Activated T-cell treated with anti-CD3 and anti-CD28 coated beads, Interleukin-2, amount 50 U/mL, for 48 hours (primary cell): ENCODE measurements at regions not wholly inside any gene's neighbourhood (a gene's known extent, or its start where the extent isn't known, plus 50 kb on each side); places are given as distances from the start of the nearest gene placed in this dataset.

Source experiments
- DNase-seq, 2 experiments: peaks; one replicate each; pipeline ENCODE4 v3.0.0-alpha.2; 2020

DNA sequence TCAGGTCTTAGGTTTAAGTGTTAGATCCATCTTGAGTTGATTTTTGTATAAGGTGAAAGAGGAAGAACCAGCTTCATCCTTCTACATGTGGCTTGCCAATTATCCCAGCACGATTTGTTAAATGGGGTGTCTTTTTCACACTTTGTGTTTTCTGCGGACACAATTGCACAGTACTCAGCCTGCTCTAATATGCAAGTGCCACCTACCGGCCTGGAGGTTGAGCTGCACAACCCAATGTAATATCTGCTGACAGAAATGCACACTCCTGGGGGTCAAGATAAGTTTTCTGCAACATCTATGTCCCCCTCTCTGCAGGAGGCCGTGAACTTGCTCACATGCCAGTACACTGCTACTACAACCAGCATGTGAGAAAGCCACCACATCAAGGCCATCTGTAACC, 791.9 kb upstream of the ROBO1 start:
- no peak for DNase-seq

DNA sequence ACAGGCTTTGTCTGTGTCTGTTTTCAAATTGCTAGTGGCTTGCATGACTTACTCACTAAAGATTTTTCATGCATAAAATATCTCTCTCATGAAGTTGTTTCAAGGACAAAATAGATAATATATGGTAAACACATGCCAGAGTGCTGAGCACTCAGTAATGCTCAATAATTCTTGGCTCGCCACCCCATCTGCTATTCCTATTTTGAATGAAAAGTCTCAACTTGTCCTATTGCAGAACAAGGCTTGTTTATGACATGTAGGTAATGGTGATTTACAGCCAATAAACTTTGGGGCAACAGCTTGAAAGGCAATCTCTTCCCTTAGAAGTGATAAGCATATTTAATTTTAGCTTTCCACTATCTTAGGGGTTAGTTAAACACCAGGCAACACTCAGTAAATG, 789.0 kb upstream of the ROBO1 start:
- no peak for DNase-seq

DNA sequence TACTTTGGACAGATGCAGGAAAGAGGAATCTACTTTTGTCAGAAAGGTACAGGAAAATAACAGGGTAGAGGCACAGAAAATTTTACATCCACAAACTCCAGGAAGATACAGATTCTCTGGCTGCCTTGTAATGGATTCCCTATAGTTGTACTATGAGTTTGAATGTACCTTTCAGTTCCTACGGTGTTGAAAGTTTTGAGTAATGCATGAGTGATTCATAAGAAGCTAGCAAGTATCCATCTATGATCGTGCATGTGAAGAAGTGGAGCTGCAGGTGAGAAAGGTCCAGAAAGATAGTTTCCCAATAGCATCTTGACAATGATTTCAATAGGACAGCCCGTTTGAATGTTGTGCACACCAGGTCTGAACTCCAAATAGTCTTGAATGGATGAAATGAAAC, 786.5 kb upstream of the ROBO1 start:
- no peak for DNase-seq

DNA sequence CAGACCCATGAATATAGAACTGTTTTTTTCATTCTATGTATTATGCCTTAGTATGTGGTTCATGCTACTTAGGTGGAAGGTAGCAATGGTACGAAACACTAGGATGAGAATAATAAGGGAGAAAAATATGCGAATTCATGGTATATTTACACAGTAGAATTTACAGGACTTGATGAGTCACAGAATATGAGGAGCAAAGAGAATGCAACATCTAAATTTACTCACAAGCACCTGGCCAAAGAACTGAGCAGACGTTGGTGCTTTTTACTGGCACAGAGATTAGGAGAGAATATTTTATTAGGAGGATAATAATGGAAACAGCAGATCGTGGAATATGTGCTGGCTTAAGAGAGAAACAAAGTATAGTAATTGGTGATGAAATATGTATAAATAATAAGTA, 785.4 kb upstream of the ROBO1 start:
- no peak for DNase-seq

DNA sequence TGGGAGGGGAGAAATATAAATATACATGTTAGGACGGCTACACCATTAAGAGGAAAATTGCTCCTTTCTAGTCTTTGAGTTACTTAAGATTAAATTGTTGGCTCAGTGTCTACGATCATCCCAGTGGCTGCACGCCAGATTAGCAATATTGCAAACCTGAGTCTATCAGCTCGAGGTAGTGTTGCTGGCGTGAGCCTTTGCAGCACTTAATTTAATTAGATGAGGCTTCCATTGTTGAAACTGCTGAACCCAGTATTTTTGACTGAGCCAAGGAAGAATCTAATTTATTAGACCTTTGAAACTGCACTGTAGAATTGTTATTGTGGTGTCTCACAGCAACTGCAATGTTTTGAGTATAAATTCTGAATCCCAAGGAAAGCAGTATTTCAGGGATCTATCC, 782.4 kb upstream of the ROBO1 start:
- DNase-seq, result no peak

DNA sequence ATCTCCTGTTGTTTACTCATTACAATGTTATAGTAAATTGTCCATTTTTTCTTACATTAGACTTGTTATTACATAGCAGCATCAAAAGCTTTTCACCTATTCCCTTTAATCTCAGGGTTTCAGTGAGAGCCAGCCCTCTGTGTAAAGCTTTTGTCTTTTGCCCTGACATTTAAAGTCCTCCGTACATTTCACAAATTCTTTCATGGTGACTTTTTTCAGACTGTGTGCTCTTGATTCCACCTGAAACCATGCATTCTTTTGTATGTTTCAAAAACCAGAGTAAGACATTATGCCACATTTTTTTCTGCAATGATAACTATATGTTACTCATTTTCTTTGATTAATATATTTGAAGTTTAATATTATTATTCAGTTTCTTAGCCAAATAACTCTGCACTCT, 781.4 kb upstream of the ROBO1 start:
- DNase-seq, result no peak

DNA sequence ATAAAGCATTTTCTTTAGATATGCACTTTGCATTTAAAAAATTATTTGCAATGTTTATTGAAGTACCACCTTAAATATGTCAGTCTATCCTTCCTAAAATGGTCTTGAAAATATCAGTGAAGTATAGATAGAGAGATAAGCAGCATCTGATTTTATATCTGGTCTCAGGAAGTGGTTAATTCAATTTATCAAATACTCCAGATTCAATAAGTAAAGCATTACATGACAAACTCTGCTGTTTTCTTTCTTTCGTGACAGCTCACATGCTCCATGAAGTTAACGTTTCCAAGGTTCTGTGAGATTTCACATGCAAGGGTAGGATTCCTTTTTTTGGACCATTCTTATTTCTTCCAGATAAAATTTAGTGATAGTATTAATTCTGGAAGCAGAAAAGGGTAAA, 775.4 kb upstream of the ROBO1 start:
- no peak for DNase-seq

DNA sequence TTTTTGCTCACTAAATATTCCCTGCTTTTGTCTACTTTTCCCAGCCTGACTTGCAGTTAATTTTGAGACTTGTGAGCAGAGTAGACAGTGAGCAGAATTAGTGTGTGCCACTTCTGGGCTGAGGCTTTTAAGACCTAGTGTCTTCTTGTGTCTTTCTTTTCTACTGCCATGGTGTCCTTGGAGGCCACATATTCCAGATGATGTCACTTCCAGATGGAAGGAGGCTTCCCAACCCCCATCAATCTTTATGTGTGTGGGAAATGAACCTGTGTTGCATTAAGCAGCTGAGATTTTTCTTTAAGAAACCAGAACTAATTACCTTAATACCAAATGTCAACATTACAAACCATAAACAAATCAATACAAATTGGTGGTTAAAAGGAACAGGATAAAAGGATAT, 774.7 kb upstream of the ROBO1 start:
- no peak for DNase-seq

DNA sequence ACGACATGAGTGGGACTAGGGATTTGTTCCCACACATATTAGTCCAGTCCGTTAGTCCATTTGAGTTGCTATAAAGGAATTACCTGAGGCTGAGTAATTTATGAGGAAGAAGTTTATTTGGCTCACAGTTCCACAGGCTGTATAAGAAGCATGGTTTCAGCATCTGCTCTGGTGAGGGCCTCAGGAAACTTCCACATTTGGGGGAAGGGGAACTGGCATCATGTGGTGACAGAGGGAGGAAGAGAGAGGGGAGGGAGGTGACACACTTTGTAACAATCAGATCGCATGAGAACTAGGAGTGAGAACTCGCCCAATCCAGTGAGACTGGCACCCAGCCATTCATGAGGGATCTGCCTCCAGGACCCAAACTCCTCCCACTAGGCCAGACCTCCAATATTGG, 769.9 kb upstream of the ROBO1 start:
- no peak for DNase-seq

DNA sequence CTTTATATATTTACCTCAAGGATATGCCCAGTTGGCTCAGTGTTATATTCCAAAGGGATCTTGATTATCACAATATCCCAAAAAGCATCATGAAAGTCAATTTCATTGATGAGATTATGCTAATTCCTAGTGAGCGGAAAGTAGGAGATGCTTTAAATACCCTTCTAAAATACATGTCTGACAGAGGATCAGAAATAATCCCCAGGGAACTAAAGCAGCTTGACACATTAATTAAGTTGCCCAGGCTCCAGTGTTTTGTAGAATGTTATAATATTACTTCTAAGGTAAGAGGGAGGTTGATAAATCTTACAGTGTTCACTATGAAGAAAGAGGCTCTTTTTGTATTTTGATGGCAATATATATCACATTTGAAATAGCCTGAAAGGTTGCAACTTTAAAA, 767.5 kb upstream of the ROBO1 start:
- no peak for DNase-seq

DNA sequence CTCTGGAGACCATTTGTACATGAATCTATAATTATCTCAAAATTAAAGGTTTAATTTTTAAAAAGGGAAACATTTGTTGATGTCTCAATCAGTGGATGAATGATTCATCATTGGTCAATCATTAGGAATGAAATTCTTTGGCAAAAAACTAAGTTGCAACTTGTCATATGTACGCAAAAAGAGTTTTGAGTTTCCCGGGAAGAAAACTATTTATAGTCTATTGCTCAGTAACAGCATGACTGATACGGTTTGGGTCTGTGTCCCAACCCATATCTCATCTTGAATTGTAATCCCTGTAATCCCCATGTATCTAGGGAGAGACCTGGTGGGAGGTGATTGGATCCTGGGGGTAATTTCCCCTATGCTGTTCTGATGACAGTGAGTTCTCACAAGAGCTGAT, 765.8 kb upstream of the ROBO1 start:
- no peak for DNase-seq

DNA sequence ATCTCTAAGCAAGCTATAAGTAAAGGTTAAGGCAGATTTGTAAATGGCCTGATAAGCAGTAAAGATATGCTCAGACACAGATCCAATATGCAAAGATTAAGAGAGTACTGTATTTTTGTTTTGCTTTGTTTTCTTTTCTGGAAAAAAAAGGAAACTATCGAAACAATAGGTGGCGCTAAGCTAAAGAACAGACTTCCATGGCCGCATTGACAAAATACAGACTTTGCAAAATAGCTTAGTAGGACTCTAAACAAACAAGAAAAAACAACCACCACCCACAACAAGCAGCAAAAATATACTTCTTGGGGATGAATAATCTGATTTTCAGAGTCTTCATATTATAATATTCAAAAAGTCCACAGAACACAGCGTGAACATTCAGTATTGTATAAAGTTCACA, 758.4 kb upstream of the ROBO1 start:
- no peak for DNase-seq

DNA sequence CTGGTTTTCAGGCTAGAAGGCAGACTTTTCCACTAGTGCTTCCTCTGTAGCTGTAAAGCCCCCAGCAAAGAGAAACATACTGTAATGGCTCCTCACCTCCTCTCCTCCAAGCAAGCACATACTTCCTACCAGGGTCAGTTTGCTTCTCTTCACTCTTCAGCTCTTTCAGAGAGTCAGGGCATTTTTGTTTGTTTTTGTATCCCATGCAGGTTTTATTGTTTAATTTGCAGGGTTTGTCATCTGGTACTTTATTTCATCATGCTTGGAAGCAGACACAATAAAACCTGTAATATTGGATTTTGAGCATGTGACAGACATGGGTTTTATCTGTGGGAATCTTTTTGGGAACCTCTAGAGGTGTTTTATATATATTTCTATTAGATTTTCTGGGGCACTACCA, 753.3 kb upstream of the ROBO1 start:
- no peak for DNase-seq

DNA sequence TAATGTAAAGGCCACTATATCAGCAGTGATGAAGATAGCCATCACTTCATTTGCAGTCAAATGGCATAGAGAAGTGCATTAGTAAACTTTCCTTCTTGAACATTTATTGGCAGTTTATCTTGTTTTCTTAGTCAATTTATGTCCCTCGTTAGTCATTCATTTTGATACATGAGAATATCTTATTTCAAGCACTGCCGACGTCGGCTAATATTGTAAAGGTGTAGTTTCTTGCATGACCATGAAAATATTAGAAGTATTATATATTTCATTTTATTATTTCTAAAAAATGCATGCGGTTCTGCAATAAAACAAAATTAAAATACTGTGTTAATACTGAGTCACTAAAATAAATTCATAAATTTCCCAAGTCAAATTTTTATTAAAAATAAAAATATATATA, 751.6 kb upstream of the ROBO1 start:
- DNase-seq, result no peak

DNA sequence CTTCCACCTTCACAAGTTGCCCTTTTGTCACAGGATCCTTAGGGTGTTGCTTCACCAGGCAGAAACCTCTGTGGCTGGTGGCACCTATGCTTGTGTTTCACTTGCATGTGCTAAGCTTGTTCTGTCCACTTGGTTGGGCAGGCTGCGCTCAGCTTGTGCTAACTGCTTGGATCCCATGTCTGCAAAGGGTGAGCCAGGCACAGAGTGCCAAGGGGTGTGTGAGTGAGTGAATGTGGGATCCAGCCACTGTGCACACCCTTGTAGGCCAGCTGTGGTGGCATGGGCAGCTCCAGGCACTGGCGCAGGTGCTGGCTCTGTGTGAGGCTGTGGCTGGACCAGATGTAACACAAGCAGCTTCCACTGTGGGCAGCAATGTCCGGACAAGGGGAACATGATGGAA, 728.7 kb upstream of the ROBO1 start:
- DNase-seq, result no peak

DNA sequence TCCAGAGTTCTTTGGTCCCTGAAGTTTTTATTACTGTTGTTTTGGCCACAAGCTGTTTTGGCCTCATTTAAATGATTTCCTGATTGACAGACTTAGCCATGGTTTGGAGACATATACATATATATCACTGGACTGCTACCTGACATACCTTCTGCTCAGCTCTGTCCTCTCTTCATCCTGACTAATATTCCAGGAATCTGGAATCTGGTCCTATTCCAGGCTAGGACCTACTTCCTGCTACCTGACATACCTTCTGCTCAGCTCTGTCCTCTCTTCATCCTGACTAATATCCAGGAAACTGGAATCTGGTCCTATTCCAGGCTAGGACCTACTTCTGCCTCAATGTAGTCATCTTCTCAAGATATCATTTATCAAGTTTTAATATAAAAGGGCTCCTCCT, 724.4 kb upstream of the ROBO1 start:
- no peak for DNase-seq

DNA sequence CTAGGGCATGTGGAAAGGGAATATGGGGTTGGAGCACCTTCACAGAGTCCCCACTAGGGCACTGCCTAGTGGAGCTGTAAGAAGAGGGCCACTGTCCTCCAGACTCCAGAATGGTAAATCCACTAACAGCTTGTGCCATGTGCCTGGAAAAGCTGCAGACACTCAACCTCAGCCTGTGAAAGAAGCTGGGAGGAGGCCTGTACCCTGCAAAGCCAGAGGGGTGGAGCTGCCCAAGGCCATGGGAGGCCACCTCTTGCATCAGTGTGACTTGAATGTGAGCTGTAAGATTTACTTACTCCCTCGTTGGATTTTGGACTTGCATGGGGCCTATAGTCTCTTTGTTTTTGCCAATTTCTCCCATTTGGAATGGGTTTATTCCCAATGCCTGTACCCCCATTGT, 705.2 kb upstream of the ROBO1 start:
- no peak for DNase-seq

DNA sequence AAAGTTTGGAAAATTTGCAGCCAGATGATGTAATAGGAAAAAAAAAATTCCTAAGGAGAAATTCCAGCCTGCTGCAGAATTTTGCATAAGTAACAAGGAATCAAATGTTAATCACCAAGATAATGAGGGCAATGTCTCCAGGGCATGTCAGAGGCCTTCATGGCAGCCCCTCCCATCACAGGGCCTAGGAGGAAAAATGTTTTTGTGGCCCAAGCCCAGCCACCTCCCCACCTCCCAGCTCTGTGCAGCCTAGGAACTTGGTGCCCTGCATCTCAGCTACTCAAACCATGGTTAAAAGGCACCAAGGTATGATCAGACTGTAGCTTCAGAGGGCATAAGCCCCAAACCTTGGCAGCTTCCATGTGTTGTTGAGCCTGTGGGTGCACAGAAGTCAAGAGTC, 704.7 kb upstream of the ROBO1 start:
- DNase-seq, result no peak

DNA sequence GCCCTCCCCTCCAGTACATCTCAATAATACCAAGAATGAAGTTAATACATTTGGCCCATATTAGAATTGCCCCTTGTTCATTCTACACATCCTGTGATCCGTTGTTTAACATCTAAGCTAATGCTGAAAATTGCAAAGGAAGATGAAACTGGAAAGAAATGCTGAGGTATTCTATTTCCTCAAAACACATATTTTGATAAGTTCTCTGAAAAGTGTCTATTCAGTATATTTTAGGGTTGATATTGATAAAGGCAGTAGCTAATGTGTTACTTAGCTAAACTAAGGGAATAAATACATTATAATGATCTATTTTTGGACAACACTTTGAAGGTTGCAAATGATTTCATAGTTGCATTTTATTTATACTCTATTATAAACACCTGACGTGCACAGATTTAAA, 702.6 kb upstream of the ROBO1 start:
- DNase-seq, result no peak

DNA sequence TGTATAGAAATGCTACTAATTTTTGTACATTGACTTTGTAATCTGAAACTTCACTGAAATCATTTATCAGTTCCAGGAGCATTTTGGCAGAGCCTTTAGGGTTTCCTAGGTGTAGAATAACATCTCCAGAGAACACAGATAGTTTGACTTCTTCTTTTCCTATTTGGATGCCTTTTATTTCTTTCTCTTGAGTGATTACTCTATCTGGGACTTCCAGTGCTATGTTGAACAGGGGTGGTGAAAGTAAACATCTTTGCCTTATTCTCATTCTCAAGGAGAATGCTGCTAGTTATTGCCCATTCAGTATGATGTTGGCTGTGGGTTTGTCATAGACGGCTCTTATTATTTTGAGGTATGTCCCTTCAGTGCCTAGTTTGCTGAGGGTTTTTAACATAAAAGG, 697.9 kb upstream of the ROBO1 start:
- no peak for DNase-seq

DNA sequence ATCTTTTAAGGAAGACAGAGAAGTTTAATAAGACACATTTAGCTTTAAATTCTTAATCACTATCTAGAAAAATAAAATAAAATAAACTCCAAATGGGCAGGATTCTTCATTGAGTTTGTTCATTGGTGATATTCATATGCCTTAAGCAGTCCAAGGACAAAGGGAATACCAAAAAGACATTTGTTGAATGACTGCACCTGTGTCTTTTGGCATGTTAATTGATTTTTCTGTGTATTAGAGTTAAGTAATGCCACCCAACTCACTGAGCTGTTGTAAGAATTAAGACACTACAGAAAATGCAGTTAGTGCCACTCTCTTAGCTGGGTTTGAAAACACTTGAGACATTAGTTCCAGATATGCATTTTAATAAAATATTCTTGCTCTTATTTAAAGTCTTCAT, 683.6 kb upstream of the ROBO1 start:
- DNase-seq, result no peak

DNA sequence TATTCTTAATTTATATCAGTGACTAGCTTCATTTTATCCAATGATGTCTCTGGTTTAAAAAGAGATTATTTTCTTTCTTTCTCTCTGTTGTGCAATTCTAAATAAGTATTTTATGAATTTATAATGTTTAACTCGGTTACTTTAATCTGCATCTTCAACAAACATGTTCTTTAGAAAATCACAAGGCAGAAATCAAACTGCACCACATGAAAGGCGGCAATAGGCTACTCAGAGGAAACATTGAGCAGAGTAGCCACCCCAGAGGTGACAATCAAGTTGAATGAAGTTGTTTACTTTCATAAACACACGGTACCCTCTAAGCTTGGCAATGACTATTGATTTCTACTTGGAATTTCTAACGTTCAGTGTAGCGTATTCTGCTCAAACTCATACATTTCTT, 677.8 kb upstream of the ROBO1 start:
- no peak for DNase-seq

DNA sequence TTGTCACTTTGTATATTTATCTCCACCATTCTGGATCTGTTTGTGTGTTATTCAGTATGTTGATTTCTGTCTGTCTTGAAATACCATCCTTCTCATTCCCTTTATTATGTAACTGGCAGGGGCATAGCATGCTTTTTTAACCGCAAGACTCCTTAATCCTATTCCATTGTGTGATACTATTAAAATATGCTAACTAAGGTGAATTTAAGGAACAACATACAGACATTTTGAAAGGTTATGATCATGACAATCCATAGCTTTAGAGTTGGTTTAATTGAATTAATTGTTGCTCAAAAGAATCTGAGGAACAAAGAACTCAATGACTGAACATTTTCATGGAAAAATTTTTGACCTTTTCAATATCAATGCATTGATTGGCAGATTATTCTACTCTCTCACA, 677.3 kb upstream of the ROBO1 start:
- DNase-seq, result no peak

DNA sequence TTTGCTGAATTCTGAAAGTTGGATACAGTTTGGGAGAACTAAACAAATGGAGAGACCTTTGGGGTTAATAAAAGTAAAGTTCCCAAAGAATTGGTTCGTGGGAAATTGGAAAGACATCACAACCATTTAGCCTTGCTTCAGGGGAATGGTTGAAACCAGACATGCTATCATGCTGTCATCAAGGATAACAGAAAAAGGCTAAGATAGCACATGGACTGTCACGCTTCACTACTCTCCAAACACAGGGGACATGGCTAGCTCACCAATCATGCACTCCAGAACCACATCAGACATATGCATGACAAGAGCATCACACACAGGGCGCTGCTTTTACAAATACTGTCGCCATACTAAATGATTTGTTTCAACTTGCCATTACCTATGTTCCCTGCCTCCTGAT, 671.7 kb upstream of the ROBO1 start:
- DNase-seq, result no peak

DNA sequence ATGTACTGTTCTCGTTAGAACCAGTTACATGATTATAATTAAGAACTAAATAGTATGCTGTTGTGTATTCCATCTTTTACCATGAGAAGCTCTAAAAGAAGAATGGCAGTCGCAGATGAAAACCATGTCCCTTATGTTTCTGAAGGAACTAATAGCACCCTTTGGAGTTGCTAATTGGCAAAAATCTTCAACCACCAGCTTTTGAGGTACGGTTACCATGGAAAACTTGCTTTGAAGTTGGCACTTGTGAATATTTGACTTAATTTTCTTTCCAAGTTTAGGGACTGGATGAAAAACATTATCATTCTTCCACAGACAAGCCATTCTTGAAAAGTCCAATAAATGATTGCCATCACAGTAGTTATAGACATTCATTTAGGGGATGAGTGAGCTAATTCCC, 666.6 kb upstream of the ROBO1 start:
- DNase-seq, result no peak

DNA sequence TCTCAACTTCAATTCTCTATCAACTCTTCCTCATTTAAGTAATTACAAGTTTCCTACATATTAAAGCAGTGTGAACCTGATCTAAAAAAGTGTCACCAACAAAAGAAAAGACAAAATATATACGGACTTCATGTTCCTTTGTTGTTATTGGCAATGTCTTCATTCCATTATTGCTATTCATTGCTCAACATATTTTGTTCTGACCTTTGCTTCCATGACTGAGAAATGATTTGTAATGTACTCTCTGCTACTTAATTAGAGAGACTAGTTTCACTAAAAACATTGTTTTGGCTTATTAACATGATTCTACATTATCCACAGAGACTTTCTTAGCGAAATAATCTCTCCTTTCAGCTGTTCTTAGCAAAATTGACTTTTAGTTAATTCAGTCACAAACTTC, 657.2 kb upstream of the ROBO1 start:
- DNase-seq, result no peak
